ENCODE measurements at regions not wholly inside any gene's neighbourhood (a gene's known extent, or its start where the extent isn't known, plus 50 kb on each side); places are given as distances from the start of the nearest gene placed in this dataset.

DNA sequence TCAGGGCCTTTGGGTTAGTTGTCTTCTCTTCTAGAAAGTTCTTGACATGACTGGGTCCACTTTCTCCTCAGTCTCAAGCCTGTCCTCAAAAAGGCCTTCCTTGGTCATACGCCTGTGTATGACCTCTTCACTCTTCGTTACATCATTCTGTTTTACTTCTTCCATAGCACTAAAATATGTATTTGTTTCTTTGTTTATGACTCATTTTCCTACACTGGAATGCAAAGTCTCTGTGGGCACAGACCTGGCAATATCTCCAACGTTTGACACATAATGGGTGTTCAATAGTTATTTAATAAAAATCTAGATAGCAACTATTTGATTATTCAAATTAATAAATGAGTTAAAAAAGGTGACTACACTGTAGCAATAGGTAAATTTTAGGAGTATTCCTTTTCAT lies 85.1 kb downstream of the YIPF5 start:
- H3F3A ChIP-seq (ENCODE audit: insufficient read depth, low read depth), result no peaks in the 10 kb centered on the region
- H3K27ac ChIP-seq, result no peak overlapping the region
- no peak overlapping the region for H2AFZ ChIP-seq
- H3K4me1 ChIP-seq (replicated peaks; ENCODE audit: insufficient read depth), result no peaks in the 10 kb centered on the region
- CTCF ChIA-PET, result no interaction called here
- H3K27me3 ChIP-seq (ENCODE audit: insufficient read depth, low read depth), result no peaks in the 10 kb centered on the region
- H4K20me1 ChIP-seq (ENCODE audit: insufficient read depth), result no peaks in the 10 kb centered on the region
- no peaks in the 10 kb centered on the region for H3K9me3 ChIP-seq (ENCODE audit: insufficient read depth, low read depth)
- no peak overlapping the region for H3K4me2 ChIP-seq
- H3K79me2 ChIP-seq (ENCODE audit: low read depth), result no peaks in the 10 kb centered on the region
- no peak overlapping the region for H3K4me3 ChIP-seq
- intact Hi-C loops (cut with micrococcal nuclease; ENCODE audit: unreplicated experiment), result no loop called here
- H3K9me2 ChIP-seq (ENCODE audit: insufficient read depth), result no peaks in the 10 kb centered on the region
- POLR2A ChIA-PET (ENCODE audit: unreplicated experiment), result no interaction called here
- no TSS peak for BruUV-seq (replicated peaks)
- H3K36me3 ChIP-seq (ENCODE audit: low read depth), result no peaks in the 10 kb centered on the region
- TF ChIP-seq EZH2 (IDR thresholded peaks at IDR 0.05; ENCODE audit: low read depth), result no peak
- TF ChIP-seq, protein P1, sequence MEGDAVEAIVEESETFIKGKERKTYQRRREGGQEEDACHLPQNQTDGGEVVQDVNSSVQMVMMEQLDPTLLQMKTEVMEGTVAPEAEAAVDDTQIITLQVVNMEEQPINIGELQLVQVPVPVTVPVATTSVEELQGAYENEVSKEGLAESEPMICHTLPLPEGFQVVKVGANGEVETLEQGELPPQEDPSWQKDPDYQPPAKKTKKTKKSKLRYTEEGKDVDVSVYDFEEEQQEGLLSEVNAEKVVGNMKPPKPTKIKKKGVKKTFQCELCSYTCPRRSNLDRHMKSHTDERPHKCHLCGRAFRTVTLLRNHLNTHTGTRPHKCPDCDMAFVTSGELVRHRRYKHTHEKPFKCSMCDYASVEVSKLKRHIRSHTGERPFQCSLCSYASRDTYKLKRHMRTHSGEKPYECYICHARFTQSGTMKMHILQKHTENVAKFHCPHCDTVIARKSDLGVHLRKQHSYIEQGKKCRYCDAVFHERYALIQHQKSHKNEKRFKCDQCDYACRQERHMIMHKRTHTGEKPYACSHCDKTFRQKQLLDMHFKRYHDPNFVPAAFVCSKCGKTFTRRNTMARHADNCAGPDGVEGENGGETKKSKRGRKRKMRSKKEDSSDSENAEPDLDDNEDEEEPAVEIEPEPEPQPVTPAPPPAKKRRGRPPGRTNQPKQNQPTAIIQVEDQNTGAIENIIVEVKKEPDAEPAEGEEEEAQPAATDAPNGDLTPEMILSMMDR (conservative IDR thresholded peaks at IDR 0.05), result no peak
- DNase-seq, result no peak

DNA sequence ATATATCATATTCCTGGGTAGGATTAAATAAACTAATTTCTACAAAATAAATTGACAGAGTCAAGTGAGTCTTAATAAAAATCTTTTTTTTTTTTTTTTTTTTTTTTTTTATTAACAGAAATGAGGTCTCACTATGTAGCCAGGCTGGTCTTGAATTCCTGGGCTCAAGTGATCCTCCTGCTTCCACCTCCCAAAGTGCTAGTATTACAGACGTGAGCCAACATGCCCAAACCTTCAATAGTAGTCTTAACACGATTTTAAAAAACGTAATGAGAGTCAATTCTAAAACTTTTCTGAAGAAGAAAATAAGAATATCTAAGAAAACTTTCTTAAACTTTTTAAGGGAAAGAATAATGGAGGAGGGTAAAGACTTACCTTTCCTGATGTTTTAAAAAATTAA lies 84.2 kb downstream of the YIPF5 start:
- no peaks in the 10 kb centered on the region for H3K4me1 ChIP-seq (replicated peaks; ENCODE audit: insufficient read depth)
- CTCF ChIA-PET, result no interaction called here

DNA sequence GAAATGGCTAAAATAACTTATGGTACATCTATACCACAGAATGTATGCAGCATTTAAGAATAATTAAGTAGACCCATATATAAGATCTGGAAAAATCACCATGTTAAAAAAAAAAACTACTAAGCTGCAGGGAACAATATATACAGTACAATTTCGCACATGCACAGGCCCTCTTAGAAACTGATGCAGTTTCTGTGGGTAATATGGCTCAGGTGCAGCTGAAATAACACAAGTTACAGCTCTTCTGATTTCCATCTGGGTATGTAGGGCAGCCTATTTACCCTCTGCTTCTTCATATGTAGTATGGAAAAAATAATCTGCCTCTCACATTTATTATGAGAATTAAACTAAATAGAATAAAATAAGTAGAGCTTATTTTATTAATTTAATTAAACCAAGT lies 82.9 kb downstream of the YIPF5 start:
- Histone ChIP-seq H3K79me2 (ENCODE audit: low read depth) (no peaks in the 10 kb centered on the region), H3K27me3 (ENCODE audit: insufficient read depth, low read depth) (no peaks in the 10 kb centered on the region), H3K4me1 (replicated peaks; ENCODE audit: insufficient read depth) (no peaks in the 10 kb centered on the region), H4K20me1 (ENCODE audit: insufficient read depth) (no peaks in the 10 kb centered on the region), H3F3A (ENCODE audit: insufficient read depth, low read depth) (no peaks in the 10 kb centered on the region), H3K4me3 (no peak overlapping the region), H3K27ac (no peak overlapping the region), H3K9me3 (ENCODE audit: insufficient read depth, low read depth) (no peaks in the 10 kb centered on the region), H2AFZ (no peak overlapping the region), H3K4me2 (no peak overlapping the region), H3K36me3 (ENCODE audit: low read depth) (no peaks in the 10 kb centered on the region), H3K9me2 (ENCODE audit: insufficient read depth) (no peaks in the 10 kb centered on the region)
- POLR2A ChIA-PET (ENCODE audit: unreplicated experiment), result no interaction called here
- no peak for DNase-seq
- no TSS peak for BruUV-seq (replicated peaks)
- TF ChIP-seq EZH2 (IDR thresholded peaks at IDR 0.05; ENCODE audit: low read depth), result no peak
- TF ChIP-seq, protein P1 (conservative IDR thresholded peaks at IDR 0.05), result no peak
- CTCF ChIA-PET, result interaction anchor here (0.6 kb wide), 1 partner anchor 1071 kb away, joined by 7 read pairs; no protein-coding TSS in a partner anchor
- intact Hi-C loops (cut with micrococcal nuclease; ENCODE audit: unreplicated experiment), result no loop called here

More for the DNA sequence above, 84.2 kb downstream of the YIPF5 start:
- Histone ChIP-seq H3K9me3 (ENCODE audit: insufficient read depth, low read depth) (no peaks in the 10 kb centered on the region), H3K27me3 (ENCODE audit: insufficient read depth, low read depth) (no peaks in the 10 kb centered on the region), H2AFZ (no peak overlapping the region), H3F3A (ENCODE audit: insufficient read depth, low read depth) (no peaks in the 10 kb centered on the region), H3K9me2 (ENCODE audit: insufficient read depth) (no peaks in the 10 kb centered on the region), H3K79me2 (ENCODE audit: low read depth) (no peaks in the 10 kb centered on the region), H3K27ac (no peak overlapping the region), H3K36me3 (ENCODE audit: low read depth) (no peaks in the 10 kb centered on the region), H4K20me1 (ENCODE audit: insufficient read depth) (no peaks in the 10 kb centered on the region), H3K4me3 (no peak overlapping the region), H3K4me2 (no peak overlapping the region)
- intact Hi-C loops (cut with micrococcal nuclease; ENCODE audit: unreplicated experiment), result no loop called here
- no TSS peak for BruUV-seq (replicated peaks)
- POLR2A ChIA-PET (ENCODE audit: unreplicated experiment), result no interaction called here
- TF ChIP-seq, protein P1 (conservative IDR thresholded peaks at IDR 0.05), result no peak
- DNase-seq, result no peak

Data from PC-9 (cell line).